GM19324 (cell line): ENCODE measurements at regions not wholly inside any gene's neighbourhood (a gene's known extent, or its start where the extent isn't known, plus 50 kb on each side); places are given as distances from the start of the nearest gene placed in this dataset.

ENCODE experiments used
- ATAC-seq: cut with Tn5 transposase; IDR thresholded peaks from one replicate; pipeline ENCODE4 v1.9.1; 2021; ENCODE audit warnings: mild to moderate bottlenecking, moderate library complexity; ENCODE audit not compliant: unreplicated experiment, low FRiP score

GRCh38 chr2:15787535-15788454, 152.6 kb upstream of the MYCN start:
- ATAC-seq = no peak

- ATAC-seq = no peak
Measured at GRCh38 chr2:15788455-15788829, 151.9 kb upstream of the MYCN start.

GRCh38 chr2:15788830-15789229, 151.5 kb upstream of the MYCN start:
- ATAC-seq = no peak

- no peak for ATAC-seq
Measured at GRCh38 chr2:15789381-15790062, 150.8 kb upstream of the MYCN start.

GRCh38 chr2:15790326-15790725, 150.0 kb upstream of the MYCN start:
- ATAC-seq = no peak

- ATAC-seq = no peak
Measured at GRCh38 chr2:15790838-15791237, 149.5 kb upstream of the MYCN start.

- ATAC-seq = no peak
Measured at GRCh38 chr2:15791294-15791693, 149.1 kb upstream of the MYCN start.

- no peak for ATAC-seq
Measured at GRCh38 chr2:15792331-15792730, 148.0 kb upstream of the MYCN start.

GRCh38 chr2:15793078-15793913, 147.1 kb upstream of the MYCN start:
- no peak for ATAC-seq

GRCh38 chr2:15793978-15794377, 146.4 kb upstream of the MYCN start:
- ATAC-seq = no peak

- no peak for ATAC-seq
Measured at GRCh38 chr2:15794608-15795134, 145.7 kb upstream of the MYCN start.

- ATAC-seq = no peak
Measured at GRCh38 chr2:15795426-15795825, 144.9 kb upstream of the MYCN start.

- ATAC-seq = no peak
Measured at GRCh38 chr2:15796167-15796942, 144.0 kb upstream of the MYCN start.

GRCh38 chr2:15797231-15797938, 143.0 kb upstream of the MYCN start:
- ATAC-seq = no peak

- ATAC-seq = no peak
Measured at GRCh38 chr2:15797939-15798281, 142.4 kb upstream of the MYCN start.

- ATAC-seq = no peak
Measured at GRCh38 chr2:15798701-15799431, 141.5 kb upstream of the MYCN start.

- ATAC-seq = no peak
Measured at GRCh38 chr2:15799432-15799827, 140.9 kb upstream of the MYCN start.

GRCh38 chr2:15800495-15801329, 139.6 kb upstream of the MYCN start:
- no peak for ATAC-seq
